SK-N-SH treated with all-trans-retinoic acid at 6 μM for 48 hours (cell line): ENCODE measurements at regions not wholly inside any gene's neighbourhood (a gene's known extent, or its start where the extent isn't known, plus 50 kb on each side); places are given as distances from the start of the nearest gene placed in this dataset.

Source experiments
- ATAC-seq: fragments of 200-7000 bp; cut with Tn5 transposase; 3 replicates; pipeline ENCODE4 v1.9.1; 2020; ENCODE audit warnings: mild to moderate bottlenecking, moderate library complexity
- ARNTL ChIP-seq: fragments of 450-650 bp; formaldehyde crosslinking; IDR thresholded peaks from 2 replicates; pipeline ENCODE4 v1.5.0; 2020; ENCODE audit warnings: low read depth, mild to moderate bottlenecking, moderate library complexity, borderline replicate concordance
- BACH2 ChIP-seq: fragments of 250-450 bp; sonication (Bioruptor Pico); IDR thresholded peaks from 2 replicates; pipeline ENCODE4 v1.9.0; 2021; ENCODE audit warnings: mild to moderate bottlenecking, borderline replicate concordance
- CSDC2 ChIP-seq: fragments of 250-450 bp; sonication (Bioruptor Pico); IDR thresholded peaks from 2 replicates; pipeline ENCODE4 v1.5.0; 2020; ENCODE audit warnings: mild to moderate bottlenecking, moderate library complexity
- ESRRG ChIP-seq: fragments of 250-450 bp; sonication (Bioruptor Pico); IDR thresholded peaks from 2 replicates; pipeline ENCODE4 v1.6.1; 2021; ENCODE audit warnings: mild to moderate bottlenecking
- GLIS3 ChIP-seq: fragments of 250-450 bp; sonication (Bioruptor Pico); IDR thresholded peaks from 2 replicates; pipeline ENCODE4 v1.5.0; 2020; ENCODE audit warnings: mild to moderate bottlenecking, moderate library complexity
- ISL1 ChIP-seq: fragments of 250-450 bp; sonication (Bioruptor Pico); IDR thresholded peaks from 2 replicates; pipeline ENCODE4 v2.1.2; 2022; ENCODE audit warnings: mild to moderate bottlenecking, moderate library complexity
- OSR1 ChIP-seq: fragments of 250-450 bp; sonication (Bioruptor Pico); IDR thresholded peaks from 2 replicates; pipeline ENCODE4 v1.8.0; 2022; ENCODE audit warnings: moderate library complexity, mild to moderate bottlenecking, inconsistent platforms
- PPARA ChIP-seq: fragments of 250-450 bp; sonication (Bioruptor Pico); IDR thresholded peaks from 2 replicates; pipeline ENCODE4 v1.5.0; 2020; ENCODE audit warnings: mild to moderate bottlenecking, borderline replicate concordance
- SNAI2 ChIP-seq: fragments of 250-450 bp; sonication (Bioruptor Pico); IDR thresholded peaks from 2 replicates; pipeline ENCODE4 v1.5.0; 2020; ENCODE audit warnings: mild to moderate bottlenecking, moderate library complexity
- TCF4 ChIP-seq: fragments of 250-450 bp; sonication (Bioruptor Pico); IDR thresholded peaks from 2 replicates; pipeline ENCODE4 v1.8.0; 2021; ENCODE audit warnings: mild to moderate bottlenecking, moderate library complexity, borderline replicate concordance
- TOX ChIP-seq: fragments of 250-450 bp; sonication (Bioruptor Pico); IDR thresholded peaks from 2 replicates; pipeline ENCODE4 v1.8.0; 2021; ENCODE audit warnings: mild to moderate bottlenecking, moderate library complexity, borderline replicate concordance
- ZC3H10 ChIP-seq: fragments of 250-450 bp; sonication (Bioruptor Pico); IDR thresholded peaks from 2 replicates; pipeline ENCODE4 v1.5.1; 2021; ENCODE audit warnings: mild to moderate bottlenecking, moderate library complexity
- ZFP3 ChIP-seq: fragments of 250-450 bp; sonication (Bioruptor Pico); IDR thresholded peaks from 2 replicates; pipeline ENCODE4 v1.5.0; 2020; ENCODE audit warnings: mild to moderate bottlenecking, moderate library complexity
- ZFP30 ChIP-seq: fragments of 450-650 bp; formaldehyde crosslinking; IDR thresholded peaks from 2 replicates; pipeline ENCODE4 v1.5.0; 2022; ENCODE audit warnings: mild to moderate bottlenecking, moderate library complexity
- ZNF565 ChIP-seq: fragments of 450-650 bp; formaldehyde crosslinking; conservative IDR thresholded peaks from 2 replicates; pipeline ENCODE4 v1.5.0; 2020; ENCODE audit warnings: low read depth, mild to moderate bottlenecking, moderate library complexity
- ZNF70 ChIP-seq: fragments of 450-650 bp; formaldehyde crosslinking; IDR thresholded peaks from 2 replicates; pipeline ENCODE4 v1.5.0; 2020; ENCODE audit warnings: mild to moderate bottlenecking, moderate library complexity
- ZNF8 ChIP-seq: fragments of 450-650 bp; formaldehyde crosslinking; IDR thresholded peaks from 2 replicates; pipeline ENCODE4 v1.5.0; 2020; ENCODE audit warnings: mild to moderate bottlenecking, moderate library complexity
- TF ChIP-seq, protein P1 (sequence below): fragments of 250-450 bp; sonication (Bioruptor Pico); IDR thresholded peaks from 2 replicates; pipeline ENCODE4 v1.5.1; 2021; ENCODE audit warnings: mild to moderate bottlenecking, moderate library complexity
- TF ChIP-seq, protein P2 (sequence below): fragments of 250-450 bp; sonication (Bioruptor Pico); IDR thresholded peaks from 2 replicates; pipeline ENCODE4 v1.8.0; 2020; ENCODE audit warnings: mild to moderate bottlenecking, moderate library complexity, borderline replicate concordance
- TF ChIP-seq, protein P3 (sequence below): fragments of 250-450 bp; sonication (Bioruptor Pico); IDR thresholded peaks from 2 replicates; pipeline ENCODE4 v1.8.0; 2021; ENCODE audit warnings: low read depth, mild to moderate bottlenecking, moderate library complexity, borderline replicate concordance
- TF ChIP-seq, protein P4 (sequence below): fragments of 250-450 bp; sonication (Bioruptor Pico); IDR thresholded peaks from 2 replicates; pipeline ENCODE4 v1.5.0; 2020; ENCODE audit warnings: mild to moderate bottlenecking, moderate library complexity

DNA sequence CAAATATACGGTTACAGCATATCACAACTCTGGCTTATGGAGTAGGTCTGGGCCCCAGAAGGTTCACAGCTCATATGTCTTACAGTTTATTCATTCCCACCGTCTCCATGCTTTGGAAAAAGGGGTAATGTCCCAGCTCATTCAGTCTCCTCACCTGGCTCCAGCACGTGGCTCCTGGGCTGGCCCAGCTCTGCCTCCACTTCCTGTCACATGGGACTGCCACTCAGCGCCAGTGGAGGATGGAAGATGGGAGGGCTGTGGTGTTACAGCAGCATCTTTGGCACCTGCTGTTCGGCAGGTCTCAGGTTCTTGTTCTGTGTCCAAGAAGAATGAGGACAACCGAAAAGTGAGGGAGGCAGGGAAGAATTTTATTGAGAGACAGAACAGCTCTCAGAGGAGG lies 216.3 kb upstream of the ATXN7L3B start:
- TF ChIP-seq ZNF565 (CRISPR knock-in tag) (no peak), ZFP30 (CRISPR knock-in tag) (no peak)
- TF ChIP-seq, all 23 proteins: peak for 0
- ATAC-seq: no peak

DNA sequence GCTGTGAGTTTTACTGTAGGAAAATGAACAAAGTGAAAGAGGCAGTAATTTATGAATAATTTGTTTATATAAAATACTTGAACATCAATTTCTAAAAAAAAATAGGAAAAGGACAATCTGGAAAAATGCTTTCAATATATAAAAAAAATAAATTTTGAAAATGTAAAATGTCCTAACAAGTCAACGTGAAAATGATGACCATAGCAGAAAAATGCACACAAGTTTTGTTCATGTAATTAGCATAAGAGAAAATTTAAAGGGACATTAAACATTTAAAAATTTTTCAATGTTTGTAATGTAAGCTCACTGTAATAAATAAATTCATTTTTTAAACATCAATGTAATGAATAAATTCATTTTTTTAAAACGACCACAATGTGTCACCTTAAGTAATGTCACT lies 214.8 kb upstream of the ATXN7L3B start:
- no peak for ATAC-seq
- TF ChIP-seq TCF4 (no peak), ZC3H10 (CRISPR knock-in tag) (no peak), BACH2 (CRISPR knock-in tag) (no peak), SNAI2 (CRISPR knock-in tag) (no peak), ZFP30 (CRISPR knock-in tag) (no peak), ZNF565 (CRISPR knock-in tag) (no peak), ZFP3 (no peak), ZNF8 (no peak)
- TF ChIP-seq, protein P1, sequence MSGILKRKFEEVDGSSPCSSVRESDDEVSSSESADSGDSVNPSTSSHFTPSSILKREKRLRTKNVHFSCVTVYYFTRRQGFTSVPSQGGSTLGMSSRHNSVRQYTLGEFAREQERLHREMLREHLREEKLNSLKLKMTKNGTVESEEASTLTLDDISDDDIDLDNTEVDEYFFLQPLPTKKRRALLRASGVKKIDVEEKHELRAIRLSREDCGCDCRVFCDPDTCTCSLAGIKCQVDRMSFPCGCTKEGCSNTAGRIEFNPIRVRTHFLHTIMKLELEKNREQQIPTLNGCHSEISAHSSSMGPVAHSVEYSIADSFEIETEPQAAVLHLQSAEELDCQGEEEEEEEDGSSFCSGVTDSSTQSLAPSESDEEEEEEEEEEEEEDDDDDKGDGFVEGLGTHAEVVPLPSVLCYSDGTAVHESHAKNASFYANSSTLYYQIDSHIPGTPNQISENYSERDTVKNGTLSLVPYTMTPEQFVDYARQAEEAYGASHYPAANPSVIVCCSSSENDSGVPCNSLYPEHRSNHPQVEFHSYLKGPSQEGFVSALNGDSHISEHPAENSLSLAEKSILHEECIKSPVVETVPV (CRISPR knock-in tag): no peak
- TF ChIP-seq, protein P2, sequence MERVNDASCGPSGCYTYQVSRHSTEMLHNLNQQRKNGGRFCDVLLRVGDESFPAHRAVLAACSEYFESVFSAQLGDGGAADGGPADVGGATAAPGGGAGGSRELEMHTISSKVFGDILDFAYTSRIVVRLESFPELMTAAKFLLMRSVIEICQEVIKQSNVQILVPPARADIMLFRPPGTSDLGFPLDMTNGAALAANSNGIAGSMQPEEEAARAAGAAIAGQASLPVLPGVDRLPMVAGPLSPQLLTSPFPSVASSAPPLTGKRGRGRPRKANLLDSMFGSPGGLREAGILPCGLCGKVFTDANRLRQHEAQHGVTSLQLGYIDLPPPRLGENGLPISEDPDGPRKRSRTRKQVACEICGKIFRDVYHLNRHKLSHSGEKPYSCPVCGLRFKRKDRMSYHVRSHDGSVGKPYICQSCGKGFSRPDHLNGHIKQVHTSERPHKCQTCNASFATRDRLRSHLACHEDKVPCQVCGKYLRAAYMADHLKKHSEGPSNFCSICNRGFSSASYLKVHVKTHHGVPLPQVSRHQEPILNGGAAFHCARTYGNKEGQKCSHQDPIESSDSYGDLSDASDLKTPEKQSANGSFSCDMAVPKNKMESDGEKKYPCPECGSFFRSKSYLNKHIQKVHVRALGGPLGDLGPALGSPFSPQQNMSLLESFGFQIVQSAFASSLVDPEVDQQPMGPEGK (CRISPR knock-in tag): no peak

DNA sequence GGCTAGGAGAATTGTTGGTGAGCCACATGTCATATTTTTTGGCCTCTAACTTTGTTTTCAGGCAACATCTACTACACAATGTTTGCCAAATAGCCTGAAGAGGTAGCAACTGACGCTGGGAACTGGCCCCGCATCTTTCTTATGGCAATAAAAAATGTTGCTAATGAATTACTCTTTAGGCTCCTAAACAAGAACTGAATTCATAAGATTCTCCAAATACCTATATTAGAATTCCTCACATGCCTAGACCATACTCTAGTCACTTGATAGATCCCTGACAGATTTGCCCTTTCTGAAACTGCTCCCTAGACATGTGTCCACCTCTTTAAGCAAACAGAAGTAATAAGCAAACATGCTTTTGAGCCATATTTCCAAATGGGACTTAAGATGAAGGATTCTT lies 209.0 kb upstream of the ATXN7L3B start:
- ATAC-seq: no peak
- no peak for TF ChIP-seq PPARA (CRISPR knock-in tag)
- TF ChIP-seq ZNF565 (CRISPR knock-in tag): no peak
- TF ChIP-seq, protein P1 (CRISPR knock-in tag): no peak
- TF ChIP-seq, protein P3, sequence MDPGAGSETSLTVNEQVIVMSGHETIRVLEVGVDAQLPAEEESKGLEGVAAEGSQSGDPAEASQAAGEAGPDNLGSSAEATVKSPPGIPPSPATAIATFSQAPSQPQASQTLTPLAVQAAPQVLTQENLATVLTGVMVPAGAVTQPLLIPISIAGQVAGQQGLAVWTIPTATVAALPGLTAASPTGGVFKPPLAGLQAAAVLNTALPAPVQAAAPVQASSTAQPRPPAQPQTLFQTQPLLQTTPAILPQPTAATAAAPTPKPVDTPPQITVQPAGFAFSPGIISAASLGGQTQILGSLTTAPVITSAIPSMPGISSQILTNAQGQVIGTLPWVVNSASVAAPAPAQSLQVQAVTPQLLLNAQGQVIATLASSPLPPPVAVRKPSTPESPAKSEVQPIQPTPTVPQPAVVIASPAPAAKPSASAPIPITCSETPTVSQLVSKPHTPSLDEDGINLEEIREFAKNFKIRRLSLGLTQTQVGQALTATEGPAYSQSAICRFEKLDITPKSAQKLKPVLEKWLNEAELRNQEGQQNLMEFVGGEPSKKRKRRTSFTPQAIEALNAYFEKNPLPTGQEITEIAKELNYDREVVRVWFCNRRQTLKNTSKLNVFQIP: no peak
- no peak for TF ChIP-seq TCF4
- no peak for TF ChIP-seq ZFP3
- TF ChIP-seq ZNF8: no peak
- no peak for TF ChIP-seq CSDC2
- TF ChIP-seq, protein P4, sequence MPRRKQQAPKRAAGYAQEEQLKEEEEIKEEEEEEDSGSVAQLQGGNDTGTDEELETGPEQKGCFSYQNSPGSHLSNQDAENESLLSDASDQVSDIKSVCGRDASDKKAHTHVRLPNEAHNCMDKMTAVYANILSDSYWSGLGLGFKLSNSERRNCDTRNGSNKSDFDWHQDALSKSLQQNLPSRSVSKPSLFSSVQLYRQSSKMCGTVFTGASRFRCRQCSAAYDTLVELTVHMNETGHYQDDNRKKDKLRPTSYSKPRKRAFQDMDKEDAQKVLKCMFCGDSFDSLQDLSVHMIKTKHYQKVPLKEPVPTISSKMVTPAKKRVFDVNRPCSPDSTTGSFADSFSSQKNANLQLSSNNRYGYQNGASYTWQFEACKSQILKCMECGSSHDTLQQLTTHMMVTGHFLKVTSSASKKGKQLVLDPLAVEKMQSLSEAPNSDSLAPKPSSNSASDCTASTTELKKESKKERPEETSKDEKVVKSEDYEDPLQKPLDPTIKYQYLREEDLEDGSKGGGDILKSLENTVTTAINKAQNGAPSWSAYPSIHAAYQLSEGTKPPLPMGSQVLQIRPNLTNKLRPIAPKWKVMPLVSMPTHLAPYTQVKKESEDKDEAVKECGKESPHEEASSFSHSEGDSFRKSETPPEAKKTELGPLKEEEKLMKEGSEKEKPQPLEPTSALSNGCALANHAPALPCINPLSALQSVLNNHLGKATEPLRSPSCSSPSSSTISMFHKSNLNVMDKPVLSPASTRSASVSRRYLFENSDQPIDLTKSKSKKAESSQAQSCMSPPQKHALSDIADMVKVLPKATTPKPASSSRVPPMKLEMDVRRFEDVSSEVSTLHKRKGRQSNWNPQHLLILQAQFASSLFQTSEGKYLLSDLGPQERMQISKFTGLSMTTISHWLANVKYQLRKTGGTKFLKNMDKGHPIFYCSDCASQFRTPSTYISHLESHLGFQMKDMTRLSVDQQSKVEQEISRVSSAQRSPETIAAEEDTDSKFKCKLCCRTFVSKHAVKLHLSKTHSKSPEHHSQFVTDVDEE: no peak
- TF ChIP-seq ZNF70: no peak
- no peak for TF ChIP-seq ESRRG (CRISPR knock-in tag)
- no peak for TF ChIP-seq OSR1
- no peak for TF ChIP-seq ISL1 (CRISPR knock-in tag)
- TF ChIP-seq GLIS3 (CRISPR knock-in tag): no peak

DNA sequence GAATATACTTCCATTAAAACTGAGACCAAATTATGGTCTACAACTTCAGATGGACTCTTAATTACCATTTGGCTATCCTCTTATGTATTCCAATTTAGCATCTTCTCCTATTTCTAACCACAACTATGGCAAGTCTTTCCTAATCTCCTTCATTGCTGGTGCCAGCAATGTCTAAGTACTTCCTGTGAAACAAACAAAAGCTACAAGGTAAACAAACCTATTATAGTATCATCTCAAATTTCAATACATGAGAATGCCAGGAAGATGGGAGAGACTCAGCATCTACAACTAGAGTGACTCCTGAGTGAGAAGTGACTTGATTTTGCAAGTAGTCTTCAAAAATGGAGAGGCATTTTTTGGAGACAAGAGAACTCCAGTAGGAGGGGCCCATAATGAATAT lies 202.9 kb upstream of the ATXN7L3B start:
- ATAC-seq: no peak
- TF ChIP-seq TOX (CRISPR knock-in tag) (no peak), ARNTL (CRISPR knock-in tag) (no peak)
